SU-DHL-6 (cell line): ENCODE measurements at regions not wholly inside any gene's neighbourhood (a gene's known extent, or its start where the extent isn't known, plus 50 kb on each side); places are given as distances from the start of the nearest gene placed in this dataset.
"Not testable (repeated sequence)": the region's sequence is repeated elsewhere in the genome, so short reads cannot be mapped to it uniquely, and the experiment has no call there.

Experiments used
- H2AFZ ChIP-seq: fragments of 200-600 bp; sonication (generic); 2 replicates; pipeline ENCODE4 v1.6.1; 2014; ENCODE audit warnings: low read depth, mild to moderate bottlenecking, moderate library complexity, mixed read lengths, antibody characterized with exemption, low read length; ENCODE audit not compliant: severe bottlenecking
- H3F3A ChIP-seq: fragments of 200-600 bp; shearing (Covaris generic); 2 replicates; pipeline ENCODE4 v1.6.0; 2016; ENCODE audit warnings: antibody characterized with exemption, mild to moderate bottlenecking; ENCODE audit not compliant: insufficient read depth
- H3K27ac ChIP-seq: fragments of 200-600 bp; sonication (generic); 2 replicates; pipeline ENCODE4 v1.5.1; 2016; ENCODE audit warnings: low read depth, mild to moderate bottlenecking, low read length, moderate library complexity, mixed read lengths
- H3K27me3 ChIP-seq: fragments of 200-600 bp; sonication (generic), shearing (Covaris generic); 2 replicates; pipeline ENCODE4 v1.6.0; 2014; ENCODE audit warnings: mild to moderate bottlenecking, low read length
- H3K36me3 ChIP-seq: fragments of 200-600 bp; sonication (generic); 2 replicates; pipeline ENCODE4 v1.6.1; 2014; ENCODE audit warnings: mild to moderate bottlenecking, low read length, mixed read lengths
- H3K4me2 ChIP-seq: fragments of 300-600, 200-600 bp; shearing (Covaris generic), sonication (generic); 2 replicates; pipeline ENCODE4 v1.6.0; 2014; ENCODE audit warnings: low read length, low read depth, mild to moderate bottlenecking; ENCODE audit not compliant: poor library complexity, severe bottlenecking
- H3K4me3 ChIP-seq: fragments of 200-600 bp; sonication (generic); 2 replicates; pipeline ENCODE4 v1.5.1; 2014; ENCODE audit warnings: antibody characterized with exemption, low read length, mild to moderate bottlenecking, mixed read lengths; ENCODE audit not compliant: insufficient read depth, poor library complexity, severe bottlenecking
- H3K79me2 ChIP-seq: fragments of 200-600 bp; sonication (generic); 2 replicates; pipeline ENCODE4 v1.6.1; 2014; ENCODE audit warnings: mild to moderate bottlenecking, low read length, moderate library complexity; ENCODE audit not compliant: insufficient read depth
- H3K9ac ChIP-seq: fragments of 200-600 bp; sonication (generic); 2 replicates; pipeline ENCODE4 v1.7.0; 2014; ENCODE audit warnings: mild to moderate bottlenecking, low read length
- H3K9me2 ChIP-seq: fragments of 200-600 bp; sonication (generic); replicated peaks from 2 replicates; pipeline ENCODE4 v1.6.1; 2014; ENCODE audit warnings: low read length; ENCODE audit not compliant: insufficient read depth
- H3K9me3 ChIP-seq: fragments of 200-600 bp; sonication (generic); 2 replicates; pipeline ENCODE4 v1.6.1; 2014; ENCODE audit warnings: low read length, mixed read lengths; ENCODE audit not compliant: insufficient read depth
- H4K20me1 ChIP-seq: fragments of 200-600 bp; sonication (generic); 2 replicates; pipeline ENCODE4 v1.6.1; 2014; ENCODE audit warnings: low read depth, mild to moderate bottlenecking, antibody characterized with exemption, low read length, moderate library complexity, mixed read lengths
- EZH2phosphoT487 ChIP-seq: fragments of 200-600 bp; sonication (generic), shearing (Covaris generic); conservative IDR thresholded peaks from 2 replicates; pipeline ENCODE4 v1.6.1; 2018; ENCODE audit warnings: mild to moderate bottlenecking, antibody characterized with exemption, low read length, moderate library complexity, mixed read lengths
- TF ChIP-seq, protein P1 (sequence below): fragments of 200-600 bp; sonication (generic); IDR thresholded peaks from one replicate; pipeline ENCODE4 v1.5.1; 2017; ENCODE audit warnings: antibody characterized with exemption, mild to moderate bottlenecking, low read length, moderate library complexity; ENCODE audit not compliant: insufficient read depth, poor library complexity, severe bottlenecking

DNA sequence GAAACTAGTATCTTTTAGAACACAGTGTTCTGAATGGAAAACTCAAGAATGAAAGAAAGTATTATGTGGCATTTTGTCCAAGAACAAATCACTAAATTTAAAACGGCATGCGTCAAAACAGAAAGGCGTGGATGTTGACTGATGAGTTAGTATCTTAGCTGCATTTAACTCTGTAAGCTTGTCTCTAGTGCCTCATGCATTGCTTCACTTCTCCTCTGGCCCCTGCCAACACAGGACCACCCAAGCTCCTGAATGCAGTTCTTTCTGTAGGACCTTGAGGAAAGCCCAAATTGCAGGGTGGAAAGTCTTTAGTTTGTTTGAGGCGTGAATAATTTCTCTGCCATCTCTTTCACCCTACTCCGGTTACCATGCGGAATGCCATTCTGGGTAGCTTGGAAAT lies 632.2 kb downstream of the COL12A1 start:
- Histone ChIP-seq H3K9ac (no peak overlapping the region), H3K9me2 (no peaks in the 10 kb centered on the region), H4K20me1 (no peaks in the 10 kb centered on the region), H3K4me2 (no peak overlapping the region), H3K4me3 (no peak overlapping the region), H3K27ac (no peak overlapping the region), H3K79me2 (no peaks in the 10 kb centered on the region), H3K36me3 (no peaks in the 10 kb centered on the region), H2AFZ (no peak overlapping the region), H3K9me3 (no peaks in the 10 kb centered on the region), H3F3A (no peaks in the 10 kb centered on the region), H3K27me3 (no peaks in the 10 kb centered on the region)
- TF ChIP-seq, protein P1, sequence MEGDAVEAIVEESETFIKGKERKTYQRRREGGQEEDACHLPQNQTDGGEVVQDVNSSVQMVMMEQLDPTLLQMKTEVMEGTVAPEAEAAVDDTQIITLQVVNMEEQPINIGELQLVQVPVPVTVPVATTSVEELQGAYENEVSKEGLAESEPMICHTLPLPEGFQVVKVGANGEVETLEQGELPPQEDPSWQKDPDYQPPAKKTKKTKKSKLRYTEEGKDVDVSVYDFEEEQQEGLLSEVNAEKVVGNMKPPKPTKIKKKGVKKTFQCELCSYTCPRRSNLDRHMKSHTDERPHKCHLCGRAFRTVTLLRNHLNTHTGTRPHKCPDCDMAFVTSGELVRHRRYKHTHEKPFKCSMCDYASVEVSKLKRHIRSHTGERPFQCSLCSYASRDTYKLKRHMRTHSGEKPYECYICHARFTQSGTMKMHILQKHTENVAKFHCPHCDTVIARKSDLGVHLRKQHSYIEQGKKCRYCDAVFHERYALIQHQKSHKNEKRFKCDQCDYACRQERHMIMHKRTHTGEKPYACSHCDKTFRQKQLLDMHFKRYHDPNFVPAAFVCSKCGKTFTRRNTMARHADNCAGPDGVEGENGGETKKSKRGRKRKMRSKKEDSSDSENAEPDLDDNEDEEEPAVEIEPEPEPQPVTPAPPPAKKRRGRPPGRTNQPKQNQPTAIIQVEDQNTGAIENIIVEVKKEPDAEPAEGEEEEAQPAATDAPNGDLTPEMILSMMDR: no peak
- no peak for TF ChIP-seq EZH2phosphoT487

DNA sequence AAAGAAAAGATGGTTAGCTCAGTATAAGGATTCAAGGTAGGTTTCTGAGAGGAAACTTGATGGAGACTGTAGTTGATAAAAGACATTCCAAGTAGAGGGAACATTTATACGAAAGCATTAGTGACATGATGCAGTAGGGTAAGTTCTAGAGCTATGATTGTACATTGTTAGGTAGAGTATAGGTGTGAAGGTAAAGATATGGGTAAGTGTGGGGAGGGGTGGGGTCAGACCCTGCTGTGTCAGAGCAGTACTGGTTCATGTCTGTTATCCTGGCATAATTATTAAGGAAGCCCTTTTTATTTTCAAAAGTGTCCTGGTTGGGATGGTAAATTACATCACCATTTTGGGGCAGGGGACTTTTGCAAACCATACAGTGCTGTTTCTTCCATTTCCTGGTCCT lies 635.8 kb downstream of the COL12A1 start:
- Histone ChIP-seq H3K79me2 (no peaks in the 10 kb centered on the region), H3K9me2 (no peaks in the 10 kb centered on the region), H3K4me2 (no peak overlapping the region), H3K9ac (no peak overlapping the region), H3F3A (no peaks in the 10 kb centered on the region), H3K36me3 (no peaks in the 10 kb centered on the region), H3K27ac (no peak overlapping the region), H3K27me3 (no peaks in the 10 kb centered on the region), H4K20me1 (no peaks in the 10 kb centered on the region), H2AFZ (no peak overlapping the region), H3K9me3 (no peaks in the 10 kb centered on the region), H3K4me3 (no peak overlapping the region)
- TF ChIP-seq EZH2phosphoT487: no peak
- TF ChIP-seq, protein P1: no peak

DNA sequence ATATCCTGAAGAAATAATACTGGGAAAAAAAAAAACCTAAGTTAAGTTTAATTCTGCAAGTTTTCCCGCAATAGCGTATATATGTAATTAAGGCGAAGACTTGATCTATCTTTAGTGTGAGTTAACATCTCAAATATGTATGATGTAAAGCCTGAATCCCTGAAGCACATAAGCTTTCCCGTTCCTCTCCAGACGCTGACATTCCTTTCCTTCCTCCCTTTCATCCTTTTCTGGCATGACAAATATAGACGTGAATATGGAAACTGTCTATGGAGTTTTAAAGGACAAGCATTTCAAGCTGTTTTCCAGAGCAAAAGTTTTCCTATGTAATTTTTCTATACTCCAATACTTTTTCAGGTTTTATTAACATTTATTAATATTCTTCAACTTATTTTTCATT lies 637.0 kb downstream of the COL12A1 start:
- TF ChIP-seq, protein P1: no peak
- TF ChIP-seq EZH2phosphoT487: no peak
- Histone ChIP-seq H3K4me2 (no peak overlapping the region), H3F3A (no peaks in the 10 kb centered on the region), H3K9me2 (no peaks in the 10 kb centered on the region), H3K9ac (no peak overlapping the region), H4K20me1 (no peaks in the 10 kb centered on the region), H3K9me3 (no peaks in the 10 kb centered on the region), H3K4me3 (no peak overlapping the region), H2AFZ (no peak overlapping the region), H3K27me3 (no peaks in the 10 kb centered on the region), H3K79me2 (no peaks in the 10 kb centered on the region), H3K27ac (no peak overlapping the region), H3K36me3 (no peaks in the 10 kb centered on the region)

DNA sequence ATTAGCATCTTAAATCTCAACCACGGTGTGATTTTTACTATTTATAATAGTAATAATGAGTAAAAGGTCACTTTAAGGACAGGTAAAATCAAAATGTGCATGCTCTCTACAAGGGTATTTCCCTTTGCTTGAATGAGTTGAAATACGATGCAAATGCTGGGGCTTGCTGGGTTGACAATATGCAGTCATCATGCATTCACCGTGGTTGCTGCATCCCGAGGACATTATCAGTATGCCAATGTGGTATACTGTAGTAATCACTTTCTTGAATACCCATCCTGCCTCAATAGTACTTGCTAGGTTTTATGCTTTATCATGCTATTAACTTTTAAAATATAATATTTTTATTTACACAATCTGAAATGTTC lies 637.9 kb downstream of the COL12A1 start:
- H3K9me2 ChIP-seq, H3K9ac ChIP-seq, H3F3A ChIP-seq, H3K79me2 ChIP-seq, H4K20me1 ChIP-seq, H3K4me3 ChIP-seq, H3K36me3 ChIP-seq, H3K27me3 ChIP-seq, H3K4me2 ChIP-seq, H2AFZ ChIP-seq, H3K9me3 ChIP-seq, H3K27ac ChIP-seq: not testable (repeated sequence)
